ENCODE measurements at regions not wholly inside any gene's neighbourhood (a gene's known extent, or its start where the extent isn't known, plus 50 kb on each side); places are given as distances from the start of the nearest gene placed in this dataset.

DNA sequence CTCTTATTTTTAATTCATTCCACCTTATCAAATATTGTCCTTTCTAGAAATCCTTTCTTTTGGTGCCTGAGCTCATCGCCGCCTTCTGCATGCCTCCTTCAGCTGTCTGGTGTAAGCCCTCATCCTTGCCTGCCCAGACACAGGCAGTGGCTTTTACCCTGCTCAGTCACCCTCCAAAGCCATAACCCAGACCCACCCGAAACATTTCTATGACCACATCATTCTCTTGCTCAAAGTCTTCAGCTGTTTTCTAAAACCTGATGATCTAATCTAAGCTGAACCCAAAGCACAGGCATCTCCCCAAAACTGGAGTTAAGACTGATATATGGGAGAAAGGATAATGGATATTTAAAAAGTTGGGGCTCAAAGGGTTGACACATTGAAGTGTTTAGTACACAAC, 753.7 kb upstream of the SGCG start:
- H3K4me3 ChIP-seq: no peak overlapping the region
- no TSS peak for BruUV-seq (replicated peaks)
- ChIA-PET CTCF (ENCODE audit: low intra/inter-chr PET ratio) (no interaction called here), POLR2A (no interaction called here)
- no peaks in the 10 kb centered on the region for H4K20me1 ChIP-seq (replicated peaks; ENCODE audit: control insufficient read depth, insufficient read depth, low read length)
- no peaks in the 10 kb centered on the region for H3K79me2 ChIP-seq (ENCODE audit: control insufficient read depth, insufficient read depth, low read length)
- intact Hi-C loops (cut with micrococcal nuclease) (no loop called here), in situ Hi-C loops (cut with MboI) (no loop called here)
- no peaks in the 10 kb centered on the region for H3K9me1 ChIP-seq (ENCODE audit: control insufficient read depth, insufficient read depth, low read length)
- H3K9me3 ChIP-seq (replicated peaks; ENCODE audit: control insufficient read depth, insufficient read depth, low read depth, low read length): no peaks in the 10 kb centered on the region
- FAIRE-seq (no peak), ATAC-seq (no peak), DNase-seq (ENCODE audit: extremely low read depth in 1 of 4, low spot score in 3 of 4) (no peak)
- no peaks in the 10 kb centered on the region for H3K4me1 ChIP-seq (replicated peaks in 1 of 2; ENCODE audit: control insufficient read depth in 2 of 2, insufficient read depth in 2 of 2, low read length in 2 of 2)
- no peak overlapping the region for H3K9ac ChIP-seq (ENCODE audit: insufficient read depth in 1 of 2, low read depth in 2 of 2, low read length in 2 of 2)
- no peak overlapping the region for H3K27ac ChIP-seq (ENCODE audit: extremely low read depth, low read depth, low read length)
- H3K36me3 ChIP-seq (ENCODE audit: control insufficient read depth, insufficient read depth, low read length): no peaks in the 10 kb centered on the region
- no peaks in the 10 kb centered on the region for H3K27me3 ChIP-seq (ENCODE audit: control insufficient read depth in 2 of 2, insufficient read depth in 2 of 2, low read length in 2 of 2)
- no peak overlapping the region for H3K4me2 ChIP-seq (ENCODE audit: insufficient read depth, low read length)
- no peak for TF ChIP-seq ARID2 (IDR thresholded peaks at IDR 0.05)
- TF ChIP-seq DACH1 (IDR thresholded peaks at IDR 0.05; ENCODE audit: partially characterized antibody): no peak
- H2AFZ ChIP-seq (ENCODE audit: low read depth, low read length): no peak overlapping the region
- WGBS (ENCODE audit: insufficient coverage, low coverage, missing lambda C conversion rate): 0% methylated on average over 3 of the region's 3 CpGs

GRCh38 chr13:22427783-22428182, 753.0 kb upstream of the SGCG start:
- POLR2A ChIA-PET: no interaction called here
- 0% methylated on average over 6 of the region's 6 CpGs for WGBS (ENCODE audit: insufficient coverage, low coverage, missing lambda C conversion rate)
- no TSS peak for BruUV-seq (replicated peaks)

More at GRCh38 chr13:22427783-22428182, 753.0 kb upstream of the SGCG start:
- in situ Hi-C loops (cut with MboI): no loop called here
- H3K36me3 ChIP-seq (ENCODE audit: control insufficient read depth, insufficient read depth, low read length): no peaks in the 10 kb centered on the region
- CTCF ChIA-PET (ENCODE audit: low intra/inter-chr PET ratio): no interaction called here
- no peaks in the 10 kb centered on the region for H3K4me1 ChIP-seq (replicated peaks in 1 of 2; ENCODE audit: control insufficient read depth in 2 of 2, insufficient read depth in 2 of 2, low read length in 2 of 2)
- no peaks in the 10 kb centered on the region for H4K20me1 ChIP-seq (replicated peaks; ENCODE audit: control insufficient read depth, insufficient read depth, low read length)
- no peak overlapping the region for H3K27ac ChIP-seq (ENCODE audit: extremely low read depth, low read depth, low read length)
- no peaks in the 10 kb centered on the region for H3K9me3 ChIP-seq (replicated peaks; ENCODE audit: control insufficient read depth, insufficient read depth, low read depth, low read length)
- H3K9me1 ChIP-seq (ENCODE audit: control insufficient read depth, insufficient read depth, low read length): no peaks in the 10 kb centered on the region
- no peaks in the 10 kb centered on the region for H3K27me3 ChIP-seq (ENCODE audit: control insufficient read depth in 2 of 2, insufficient read depth in 2 of 2, low read length in 2 of 2)
- H3K4me2 ChIP-seq (ENCODE audit: insufficient read depth, low read length): no peak overlapping the region
- no peak overlapping the region for H2AFZ ChIP-seq (ENCODE audit: low read depth, low read length)
- no peak overlapping the region for H3K9ac ChIP-seq (ENCODE audit: insufficient read depth in 1 of 2, low read depth in 2 of 2, low read length in 2 of 2)
- no peak for FAIRE-seq
- ATAC-seq: no peak
- no peak overlapping the region for H3K4me3 ChIP-seq
- DNase-seq (ENCODE audit: extremely low read depth in 1 of 4, low spot score in 3 of 4): no peak
- intact Hi-C loops (cut with micrococcal nuclease): no loop called here
- no peaks in the 10 kb centered on the region for H3K79me2 ChIP-seq (ENCODE audit: control insufficient read depth, insufficient read depth, low read length)
- TF ChIP-seq KAT2B (IDR thresholded peaks at IDR 0.05; ENCODE audit: low read depth, low read length) (no peak), ZNF76 (CRISPR knock-in tag; IDR thresholded peaks at IDR 0.05; ENCODE audit: borderline replicate concordance) (no peak)
